ENCODE measurements at regions not wholly inside any gene's neighbourhood (a gene's known extent, or its start where the extent isn't known, plus 50 kb on each side); places are given as distances from the start of the nearest gene placed in this dataset.

- no peak overlapping the region for H3K27ac ChIP-seq (ENCODE audit: insufficient read depth, low read length)
- peaks cover 4% of the 10 kb centered on the region for H3K4me1 ChIP-seq (ENCODE audit: control insufficient read depth, extremely low read depth, insufficient read depth, low read length)
- no peak overlapping the region for H3K4me3 ChIP-seq (replicated peaks in 1 of 4; ENCODE audit: control extremely low read depth in 1 of 4, insufficient read depth in 1 of 4, low read depth in 3 of 4, low read length in 4 of 4)
- no peak overlapping the region for H3K9ac ChIP-seq (ENCODE audit: insufficient read depth, low read length)
- H2AFZ ChIP-seq (ENCODE audit: low read length), result no peak overlapping the region
- no peaks in the 10 kb centered on the region for H3K9me3 ChIP-seq (ENCODE audit: control insufficient read depth, insufficient read depth, low read depth, low read length)
- TF ChIP-seq EZH2 (IDR thresholded peaks at IDR 0.05; ENCODE audit: low read length, missing control alignments), result no peak
- TF ChIP-seq CTCF (conservative IDR thresholded peaks at IDR 0.05 in 1 of 2, IDR thresholded peaks at IDR 0.05 in 1 of 2; ENCODE audit: low read depth in 1 of 2, low read length in 2 of 2), result no peak
- H3K79me2 ChIP-seq (ENCODE audit: control insufficient read depth, insufficient read depth, low read length), result no peaks in the 10 kb centered on the region
- no peaks in the 10 kb centered on the region for H4K20me1 ChIP-seq (ENCODE audit: control insufficient read depth, extremely low read depth, insufficient read depth, low read length)
- no peaks in the 10 kb centered on the region for H3K36me3 ChIP-seq (ENCODE audit: control insufficient read depth, insufficient read depth, low read length)
- DNase-seq (ENCODE audit: low read depth in 2 of 2), result no peak
- no peak overlapping the region for H3K4me2 ChIP-seq (ENCODE audit: extremely low read depth, insufficient read depth, low read length)
- H3K27me3 ChIP-seq (ENCODE audit: control insufficient read depth, insufficient read depth, low read length), result no peaks in the 10 kb centered on the region
These were observed 189.6 kb downstream of the ARRDC4 start for GRCh38 chr15:98150084-98150483.

- Histone ChIP-seq H3K27ac (ENCODE audit: insufficient read depth, low read length) (no peak overlapping the region), H4K20me1 (ENCODE audit: control insufficient read depth, extremely low read depth, insufficient read depth, low read length) (no peaks in the 10 kb centered on the region), H3K9me3 (ENCODE audit: control insufficient read depth, insufficient read depth, low read depth, low read length) (no peaks in the 10 kb centered on the region), H3K4me3 (replicated peaks in 1 of 4; ENCODE audit: control extremely low read depth in 1 of 4, insufficient read depth in 1 of 4, low read depth in 3 of 4, low read length in 4 of 4) (no peak overlapping the region), H3K27me3 (ENCODE audit: control insufficient read depth, insufficient read depth, low read length) (no peaks in the 10 kb centered on the region), H3K4me2 (ENCODE audit: extremely low read depth, insufficient read depth, low read length) (no peak overlapping the region), H2AFZ (ENCODE audit: low read length) (no peak overlapping the region), H3K9ac (ENCODE audit: insufficient read depth, low read length) (no peak overlapping the region), H3K36me3 (ENCODE audit: control insufficient read depth, insufficient read depth, low read length) (no peaks in the 10 kb centered on the region), H3K79me2 (ENCODE audit: control insufficient read depth, insufficient read depth, low read length) (no peaks in the 10 kb centered on the region), H3K4me1 (ENCODE audit: control insufficient read depth, extremely low read depth, insufficient read depth, low read length) (peaks cover 6% of the 10 kb centered on the region)
- DNase-seq (ENCODE audit: low read depth in 2 of 2), result no peak
- TF ChIP-seq EZH2 (IDR thresholded peaks at IDR 0.05; ENCODE audit: low read length, missing control alignments) (no peak), CTCF (conservative IDR thresholded peaks at IDR 0.05 in 1 of 2, IDR thresholded peaks at IDR 0.05 in 1 of 2; ENCODE audit: low read depth in 1 of 2, low read length in 2 of 2) (no peak)
These were observed 190.0 kb downstream of the ARRDC4 start for GRCh38 chr15:98150536-98150935.

GRCh38 chr15:98151096-98151495, 190.6 kb downstream of the ARRDC4 start:
- Histone ChIP-seq H2AFZ (ENCODE audit: low read length) (no peak overlapping the region), H3K4me2 (ENCODE audit: extremely low read depth, insufficient read depth, low read length) (no peak overlapping the region), H3K4me3 (replicated peaks in 1 of 4; ENCODE audit: control extremely low read depth in 1 of 4, insufficient read depth in 1 of 4, low read depth in 3 of 4, low read length in 4 of 4) (no peak overlapping the region), H3K36me3 (ENCODE audit: control insufficient read depth, insufficient read depth, low read length) (no peaks in the 10 kb centered on the region), H3K27ac (ENCODE audit: insufficient read depth, low read length) (no peak overlapping the region), H3K79me2 (ENCODE audit: control insufficient read depth, insufficient read depth, low read length) (no peaks in the 10 kb centered on the region), H3K4me1 (ENCODE audit: control insufficient read depth, extremely low read depth, insufficient read depth, low read length) (peaks cover 6% of the 10 kb centered on the region), H3K27me3 (ENCODE audit: control insufficient read depth, insufficient read depth, low read length) (no peaks in the 10 kb centered on the region), H4K20me1 (ENCODE audit: control insufficient read depth, extremely low read depth, insufficient read depth, low read length) (no peaks in the 10 kb centered on the region), H3K9me3 (ENCODE audit: control insufficient read depth, insufficient read depth, low read depth, low read length) (no peaks in the 10 kb centered on the region), H3K9ac (ENCODE audit: insufficient read depth, low read length) (no peak overlapping the region)
- no peak for TF ChIP-seq CTCF (conservative IDR thresholded peaks at IDR 0.05 in 1 of 2, IDR thresholded peaks at IDR 0.05 in 1 of 2; ENCODE audit: low read depth in 1 of 2, low read length in 2 of 2)
- no peak for TF ChIP-seq EZH2 (IDR thresholded peaks at IDR 0.05; ENCODE audit: low read length, missing control alignments)
- no peak for DNase-seq (ENCODE audit: low read depth in 2 of 2)
